ENCODE measurements at regions not wholly inside any gene's neighbourhood (a gene's known extent, or its start where the extent isn't known, plus 50 kb on each side); places are given as distances from the start of the nearest gene placed in this dataset.

- TF ChIP-seq CTCF (IDR thresholded peaks at IDR 0.05) (no peak), NR2C2 (CRISPR knock-in tag; IDR thresholded peaks at IDR 0.05) (no peak), NFYB (CRISPR knock-in tag; conservative IDR thresholded peaks at IDR 0.05; ENCODE audit: low read depth) (no peak), RELA (CRISPR knock-in tag; IDR thresholded peaks at IDR 0.05; ENCODE audit: borderline replicate concordance) (no peak), ZNF423 (CRISPR knock-in tag; IDR thresholded peaks at IDR 0.05) (no peak), USF1 (CRISPR knock-in tag; IDR thresholded peaks at IDR 0.05) (no peak)
Observed at GRCh38 chr6:3966426-3966825, 112.5 kb downstream of the FAM217A start.

Data from WTC11 (cell line).